IMR-90 (cell line): ENCODE measurements at regions not wholly inside any gene's neighbourhood (a gene's known extent, or its start where the extent isn't known, plus 50 kb on each side); places are given as distances from the start of the nearest gene placed in this dataset.

Experiments
- ATAC-seq: fragments of 200-7000 bp; cut with Tn5 transposase; 2 replicates; pipeline ENCODE4 v1.9.1; 2020; ENCODE audit warnings: low read depth, mild to moderate bottlenecking, moderate library complexity
- BruUV-seq: library from RNA; stranded (reverse); fragments of 400-500 nt; replicated peaks from 2 replicates; lab custom pipeline; 2021; lab: Mats Ljungman, UMichigan
- CTCF ChIA-PET: fragments of 300-600 bp; formaldehyde crosslinking; extraction: SDS; loops from one replicate; lab custom pipeline; 2021; ENCODE audit warnings: antibody characterized with exemption; lab: Yijun Ruan, JAX
- POLR2A ChIA-PET: fragments of 300-600 bp; sonication (Branson Sonifier 250); formaldehyde crosslinking; loops from one replicate; lab custom pipeline; 2022; ENCODE audit warnings: antibody characterized with exemption; ENCODE audit not compliant: unreplicated experiment; lab: Charles Lee
- DNase-seq: peaks from one replicate; pipeline ENCODE4 v3.0.0; 2013
- H2AFZ ChIP-seq: replicated peaks from 2 replicates; pipeline ENCODE3; 2013; ENCODE audit warnings: low read length, mild to moderate bottlenecking; ENCODE audit not compliant: poor library complexity
- H2AK5ac ChIP-seq: 2 replicates; pipeline ENCODE4 v1.6.1; 2013; ENCODE audit warnings: low read depth, low read length, inconsistent platforms
- H2AK9ac ChIP-seq: replicated peaks from 2 replicates; pipeline ENCODE3; 2013; ENCODE audit warnings: mild to moderate bottlenecking, low read depth, low read length, moderate library complexity; ENCODE audit not compliant: poor library complexity
- H2BK120ac ChIP-seq: 2 replicates; pipeline ENCODE4 v1.6.1; 2013; ENCODE audit warnings: low read depth, low read length, inconsistent platforms
- H2BK15ac ChIP-seq: 3 replicates; pipeline ENCODE4 v1.6.1; 2013; ENCODE audit warnings: low read depth, low read length, inconsistent platforms
- H2BK20ac ChIP-seq: 2 replicates; pipeline ENCODE4 v1.6.1; 2013; ENCODE audit warnings: low read depth, mild to moderate bottlenecking, inconsistent platforms, low read length, moderate library complexity
- H2BK5ac ChIP-seq: 2 replicates; pipeline ENCODE4 v1.6.1; 2013; ENCODE audit warnings: mild to moderate bottlenecking, low read depth, low read length, inconsistent platforms; ENCODE audit not compliant: poor library complexity, severe bottlenecking
- H3K14ac ChIP-seq: replicated peaks from 2 replicates; pipeline ENCODE4 v1.6.1; 2013; ENCODE audit warnings: low read depth, low read length, inconsistent platforms
- H3K18ac ChIP-seq: 2 replicates; pipeline ENCODE4 v1.6.1; 2013; ENCODE audit warnings: low read depth, low read length, control low read depth
- H3K23ac ChIP-seq: 2 replicates; pipeline ENCODE4 v1.6.1; 2013; ENCODE audit warnings: low read depth, low read length, inconsistent platforms
- H3K27ac ChIP-seq: 2 replicates; pipeline ENCODE4 v1.5.1; 2013; ENCODE audit warnings: mild to moderate bottlenecking, control low read depth, low read length; ENCODE audit not compliant: insufficient read depth
- H3K27me3 ChIP-seq: 2 replicates; pipeline ENCODE4 v1.6.1; 2013; ENCODE audit warnings: low read length; ENCODE audit not compliant: control insufficient read depth, insufficient read depth
- H3K36me3 ChIP-seq: 2 replicates; pipeline ENCODE4 v1.6.1; 2013; ENCODE audit warnings: low read length, mixed read lengths; ENCODE audit not compliant: control insufficient read depth, insufficient read depth
- H3K4ac ChIP-seq: 2 replicates; pipeline ENCODE4 v1.6.1; 2013; ENCODE audit warnings: low read depth, low read length, inconsistent platforms
- H3K4me1 ChIP-seq: 2 replicates; pipeline ENCODE4 v1.6.1; 2013; ENCODE audit warnings: low read length, mixed read lengths; ENCODE audit not compliant: control insufficient read depth, insufficient read depth
- H3K4me2 ChIP-seq: 2 replicates; pipeline ENCODE4 v1.6.1; 2013; ENCODE audit warnings: low read depth, mild to moderate bottlenecking, control low read depth, low read length, moderate library complexity
- H3K4me3 ChIP-seq: 2 replicates; pipeline ENCODE4 v1.5.1; 2013; ENCODE audit warnings: low read depth, mild to moderate bottlenecking, control low read depth, low read length, moderate library complexity; ENCODE audit not compliant: insufficient read depth
- H3K56ac ChIP-seq: 2 replicates; pipeline ENCODE4 v1.6.1; 2013; ENCODE audit warnings: low read length, inconsistent platforms; ENCODE audit not compliant: insufficient read depth; ENCODE audit errors: extremely low read depth
- H3K79me1 ChIP-seq, 2 experiments: 2 replicates each; pipeline ENCODE4 v1.6.1; 2013; ENCODE audit warnings: low read length in 2 of 2, inconsistent platforms in 1 of 2, low read depth in 1 of 2
- H3K9ac ChIP-seq: 2 replicates; pipeline ENCODE4 v1.6.1; 2013; ENCODE audit warnings: low read depth, low read length, control low read depth
- H3K9me1 ChIP-seq: 2 replicates; pipeline ENCODE4 v1.6.1; 2013; ENCODE audit warnings: low read length, inconsistent platforms; ENCODE audit not compliant: insufficient read depth
- H3K9me3 ChIP-seq: 2 replicates; pipeline ENCODE4 v1.6.1; 2013; ENCODE audit warnings: low read length; ENCODE audit not compliant: control insufficient read depth, insufficient read depth
- H4K20me1 ChIP-seq: 2 replicates; pipeline ENCODE4 v1.6.1; 2013; ENCODE audit warnings: low read length, inconsistent platforms; ENCODE audit not compliant: insufficient read depth
- H4K5ac ChIP-seq: 2 replicates; pipeline ENCODE4 v1.6.1; 2013; ENCODE audit warnings: mild to moderate bottlenecking, low read depth, low read length, control low read depth
- H4K8ac ChIP-seq, 2 experiments: 2 replicates each; pipeline ENCODE4 v1.6.1; 2013; ENCODE audit warnings: low read depth in 2 of 2, low read length in 2 of 2, control low read depth in 1 of 2, inconsistent platforms in 1 of 2
- H4K91ac ChIP-seq: 2 replicates; pipeline ENCODE4 v1.6.1; 2013; ENCODE audit warnings: low read depth, low read length, inconsistent platforms; ENCODE audit not compliant: insufficient read depth
- BHLHE40 ChIP-seq: fragments of 150-350 bp; IDR thresholded peaks from 2 replicates; pipeline ENCODE4 v1.6.1; 2016; ENCODE audit warnings: mild to moderate bottlenecking, low read depth, low read length
- CEBPB ChIP-seq: IDR thresholded peaks from 2 replicates; pipeline ENCODE4 v1.6.1; 2012; ENCODE audit warnings: low read depth, low read length, improper control_type of control experiment
- CHD1 ChIP-seq: IDR thresholded peaks from 2 replicates; pipeline ENCODE4 v1.6.1; 2012; ENCODE audit warnings: low read depth, low read length, improper control_type of control experiment
- MAFK ChIP-seq: IDR thresholded peaks from 2 replicates; pipeline ENCODE4 v1.6.1; 2012; ENCODE audit warnings: low read depth, low read length, improper control_type of control experiment
- MAZ ChIP-seq: IDR thresholded peaks from 2 replicates; pipeline ENCODE4 v1.6.1; 2012; ENCODE audit warnings: low read depth, mild to moderate bottlenecking, low read length, improper control_type of control experiment, moderate library complexity, borderline replicate concordance
- POLR2A ChIP-seq: IDR thresholded peaks from 2 replicates; pipeline ENCODE4 v1.6.1; 2012; ENCODE audit warnings: mild to moderate bottlenecking, low read depth, low read length
- RAD21 ChIP-seq: IDR thresholded peaks from 2 replicates; pipeline ENCODE4 v1.6.1; 2012; ENCODE audit warnings: low read length, improper control_type of control experiment
- RCOR1 ChIP-seq: IDR thresholded peaks from 2 replicates; pipeline ENCODE4 v1.6.1; 2012; ENCODE audit warnings: mild to moderate bottlenecking, low read length, improper control_type of control experiment; ENCODE audit not compliant: insufficient replicate concordance
- WGBS, 2 experiments: methylation state at CpG; one replicate each; pipeline versions ENCODE4 v1.1.5 to v1.1.7; 2013; ENCODE audit warnings: missing lambda C conversion rate in 2 of 2; ENCODE audit not compliant: insufficient read length in 1 of 2; ENCODE audit errors: extremely low coverage in 2 of 2; 5-methylcytosine and 5-hydroxymethylcytosine counted together
- dilution Hi-C: fragments of 300-500 bp; cut with HindIII; formaldehyde crosslinking; loops from one replicate; pipeline ENCODE4 v1.14.3; 2018; ENCODE audit warnings: low sequenced_read_pairs; ENCODE audit not compliant: unreplicated experiment
- in situ Hi-C: fragments of 300-500 bp; cut with MboI; formaldehyde crosslinking; loops from 3 replicates; pipeline ENCODE4 v1.14.3; 2019; ENCODE audit warnings: low sequenced_read_pairs, inconsistent platforms, mixed read lengths
- intact Hi-C: fragments of 100-400 bp; cut with micrococcal nuclease; formaldehyde crosslinking; loops from 2 replicates; pipeline ENCODE4 v1.10.0; 2022
- TF ChIP-seq, protein P1 (sequence below): fragments of 150-350 bp; IDR thresholded peaks from 2 replicates; pipeline ENCODE4 v1.6.1; 2017; ENCODE audit warnings: mild to moderate bottlenecking, antibody characterized with exemption, low read length, low read depth

DNA sequence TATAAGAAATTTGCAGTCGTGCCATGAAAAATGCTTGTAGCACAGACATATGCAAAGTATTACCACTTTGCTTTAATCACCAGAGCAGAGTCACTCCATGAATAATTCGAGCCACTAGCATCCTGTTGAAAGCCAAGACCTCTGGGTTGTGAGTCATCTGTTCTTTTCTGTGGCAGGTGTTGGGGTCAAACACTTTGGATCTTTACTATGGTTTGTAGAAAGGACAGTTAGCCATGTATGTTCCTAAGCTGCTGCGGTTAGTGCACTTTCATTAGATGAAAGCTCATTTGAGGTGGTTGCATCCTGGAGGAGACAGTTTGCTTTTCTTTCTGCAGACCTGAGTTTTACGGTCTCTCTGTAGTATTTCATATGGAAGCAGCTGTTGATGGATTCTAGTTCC, 223.7 kb downstream of the DMRT2 start:
- no peak overlapping the region for H3K4ac ChIP-seq
- H2BK20ac ChIP-seq: no peak overlapping the region
- DNase-seq: no peak
- whole genome bisulfite sequencing, 2 experiments: no CpG with 5 or more reads among the region's 4 CpGs
- H2AK5ac ChIP-seq: no peak overlapping the region
- no peak overlapping the region for H3K4me2 ChIP-seq
- H3K4me1 ChIP-seq: no peaks in the 10 kb centered on the region
- H3K14ac ChIP-seq: no peak overlapping the region
- ChIA-PET CTCF (no interaction called here), POLR2A (no interaction called here)
- peaks cover 3% of the 10 kb centered on the region for H3K9me3 ChIP-seq
- no peaks in the 10 kb centered on the region for H4K20me1 ChIP-seq
- intact Hi-C loops (no loop called here), dilution Hi-C loops (no loop called here), in situ Hi-C loops (no loop called here)
- H3K27ac ChIP-seq: no peak overlapping the region
- ATAC-seq: no peak
- no peak overlapping the region for H2BK15ac ChIP-seq
- TF ChIP-seq MAZ (no peak), MAFK (no peak), BHLHE40 (no peak), RAD21 (no peak), RCOR1 (no peak), POLR2A (no peak), CHD1 (no peak), CEBPB (no peak)
- TF ChIP-seq, protein P1, sequence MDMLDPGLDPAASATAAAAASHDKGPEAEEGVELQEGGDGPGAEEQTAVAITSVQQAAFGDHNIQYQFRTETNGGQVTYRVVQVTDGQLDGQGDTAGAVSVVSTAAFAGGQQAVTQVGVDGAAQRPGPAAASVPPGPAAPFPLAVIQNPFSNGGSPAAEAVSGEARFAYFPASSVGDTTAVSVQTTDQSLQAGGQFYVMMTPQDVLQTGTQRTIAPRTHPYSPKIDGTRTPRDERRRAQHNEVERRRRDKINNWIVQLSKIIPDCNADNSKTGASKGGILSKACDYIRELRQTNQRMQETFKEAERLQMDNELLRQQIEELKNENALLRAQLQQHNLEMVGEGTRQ: no peak
- H4K91ac ChIP-seq: no peak overlapping the region
- H3K27me3 ChIP-seq: no peaks in the 10 kb centered on the region
- no TSS peak for BruUV-seq
- H2BK5ac ChIP-seq: no peak overlapping the region
- no peaks in the 10 kb centered on the region for H3K9me1 ChIP-seq
- H3K23ac ChIP-seq: no peak overlapping the region
- no peaks in the 10 kb centered on the region for H3K79me1 ChIP-seq
- no peaks in the 10 kb centered on the region for H3K36me3 ChIP-seq
- H2AK9ac ChIP-seq: no peak overlapping the region
- H3K56ac ChIP-seq: no peak overlapping the region
- H3K4me3 ChIP-seq: no peak overlapping the region
- no peak overlapping the region for H2BK120ac ChIP-seq
- H2AFZ ChIP-seq: no peak overlapping the region
- no peak overlapping the region for H4K8ac ChIP-seq
- no peak overlapping the region for H4K5ac ChIP-seq
- H3K9ac ChIP-seq: no peak overlapping the region
- H3K18ac ChIP-seq: no peak overlapping the region
